MM.1S (cell line): ENCODE measurements at regions not wholly inside any gene's neighbourhood (a gene's known extent, or its start where the extent isn't known, plus 50 kb on each side); places are given as distances from the start of the nearest gene placed in this dataset.
"Not testable (repeated sequence)": the region's sequence is repeated elsewhere in the genome, so short reads cannot be mapped to it uniquely, and the experiment has no call there.

Experiments used
- DNase-seq: peaks from one replicate; pipeline ENCODE4 v3.0.0-alpha.2; 2015
- H2AFZ ChIP-seq: fragments of 300-600 bp; sonication (generic); 2 replicates; pipeline ENCODE4 v1.6.0; 2016; ENCODE audit warnings: antibody characterized with exemption, low read length
- H3F3A ChIP-seq: fragments of 300-600 bp; sonication (generic); 2 replicates; pipeline ENCODE4 v1.6.1; 2016; ENCODE audit warnings: mild to moderate bottlenecking, antibody characterized with exemption, low read length, moderate library complexity, mixed read lengths; ENCODE audit not compliant: insufficient read depth
- H3K27ac ChIP-seq: fragments of 300-600 bp; sonication (generic); 2 replicates; pipeline ENCODE4 v1.5.1; 2016; ENCODE audit warnings: mild to moderate bottlenecking, low read length
- H3K27me3 ChIP-seq: fragments of 300-600 bp; sonication (generic); replicated peaks from 2 replicates; pipeline ENCODE4 v1.6.0; 2016; ENCODE audit warnings: low read length; ENCODE audit not compliant: insufficient read depth
- H3K36me3 ChIP-seq: fragments of 300-600 bp; sonication (generic); replicated peaks from 2 replicates; pipeline ENCODE4 v1.6.1; 2016; ENCODE audit warnings: mild to moderate bottlenecking, low read length, mixed read lengths; ENCODE audit not compliant: insufficient read depth
- H3K4me1 ChIP-seq: fragments of 300-600 bp; sonication (generic); 2 replicates; pipeline ENCODE4 v1.6.1; 2016; ENCODE audit warnings: low read length, mixed read lengths
- H3K4me2 ChIP-seq: fragments of 300-600 bp; sonication (generic); 2 replicates; pipeline ENCODE4 v1.6.0; 2016; ENCODE audit warnings: low read depth, low read length
- H3K4me3 ChIP-seq: fragments of 300-600 bp; sonication (generic); 2 replicates; pipeline ENCODE4 v1.5.1; 2016; ENCODE audit warnings: low read length, mixed read lengths
- H3K79me2 ChIP-seq: fragments of 300-600 bp; sonication (generic); 2 replicates; pipeline ENCODE4 v1.6.1; 2016; ENCODE audit warnings: mixed run types, low read length, mixed read lengths
- H3K9ac ChIP-seq: fragments of 300-600 bp; sonication (generic); 2 replicates; pipeline ENCODE4 v1.6.1; 2016; ENCODE audit warnings: low read length, mixed read lengths
- H3K9me2 ChIP-seq: fragments of 300-600 bp; sonication (generic); replicated peaks from 2 replicates; pipeline ENCODE4 v1.6.1; 2016; ENCODE audit warnings: mild to moderate bottlenecking, low read length, mixed read lengths; ENCODE audit not compliant: insufficient read depth
- H3K9me3 ChIP-seq: fragments of 300-600 bp; sonication (generic); replicated peaks from 2 replicates; pipeline ENCODE4 v1.6.1; 2016; ENCODE audit warnings: mild to moderate bottlenecking, low read length, mixed read lengths; ENCODE audit not compliant: insufficient read depth
- H4K20me1 ChIP-seq: fragments of 300-600 bp; sonication (generic); 2 replicates; pipeline ENCODE4 v1.6.1; 2016; ENCODE audit warnings: mild to moderate bottlenecking, low read length, moderate library complexity, mixed read lengths; ENCODE audit not compliant: insufficient read depth
- CTCF ChIP-seq: fragments of 300-600 bp; sonication (generic); IDR thresholded peaks from 2 replicates; pipeline ENCODE4 v1.5.1; 2016; ENCODE audit warnings: antibody characterized with exemption, low read length, mixed read lengths
- EZH2 ChIP-seq: fragments of 300-600 bp; sonication (generic); optimal IDR thresholded peaks from 2 replicates; pipeline ENCODE3; 2017; ENCODE audit warnings: low read depth, mild to moderate bottlenecking, antibody characterized with exemption, low read length, mixed read lengths
- EZH2phosphoT487 ChIP-seq: fragments of 300-600 bp; sonication (generic); IDR thresholded peaks from 2 replicates; pipeline ENCODE4 v1.6.1; 2018; ENCODE audit warnings: antibody characterized with exemption, low read length

GRCh38 chr14:41229824-41230223 is 376.9 kb upstream of the LRFN5 start:
- Histone ChIP-seq H4K20me1 (no peaks in the 10 kb centered on the region), H3K9me3 (no peaks in the 10 kb centered on the region), H3K27me3 (no peaks in the 10 kb centered on the region), H3K4me3 (no peak overlapping the region), H3K79me2 (no peaks in the 10 kb centered on the region), H3K9ac (no peak overlapping the region), H3K4me1 (no peaks in the 10 kb centered on the region), H3K27ac (no peak overlapping the region), H3K9me2 (no peaks in the 10 kb centered on the region), H3F3A (no peaks in the 10 kb centered on the region), H3K4me2 (no peak overlapping the region), H3K36me3 (no peaks in the 10 kb centered on the region), H2AFZ (no peak overlapping the region)
- no peak for TF ChIP-seq EZH2
- TF ChIP-seq CTCF = no peak
- no peak for TF ChIP-seq EZH2phosphoT487
- DNase-seq = no peak

GRCh38 chr14:41225433-41225832 is 381.2 kb upstream of the LRFN5 start:
- H3K36me3 ChIP-seq = no peaks in the 10 kb centered on the region
- H3F3A ChIP-seq = no peaks in the 10 kb centered on the region
- DNase-seq = no peak
- H2AFZ ChIP-seq = no peak overlapping the region
- H3K27ac ChIP-seq = no peak overlapping the region
- no peak for TF ChIP-seq EZH2
- no peak for TF ChIP-seq CTCF
- TF ChIP-seq EZH2phosphoT487 = no peak
- no peak overlapping the region for H3K4me3 ChIP-seq
- no peaks in the 10 kb centered on the region for H4K20me1 ChIP-seq
- H3K9me2 ChIP-seq = no peaks in the 10 kb centered on the region
- no peaks in the 10 kb centered on the region for H3K79me2 ChIP-seq
- no peak overlapping the region for H3K4me2 ChIP-seq
- H3K9me3 ChIP-seq = no peaks in the 10 kb centered on the region
- no peak overlapping the region for H3K9ac ChIP-seq
- H3K4me1 ChIP-seq = no peaks in the 10 kb centered on the region
- H3K27me3 ChIP-seq = no peaks in the 10 kb centered on the region

- Histone ChIP-seq H3K4me3 (no peak overlapping the region), H3K27ac (no peak overlapping the region), H3K4me1 (no peaks in the 10 kb centered on the region), H3K4me2 (no peak overlapping the region), H3K9ac (no peak overlapping the region), H3K79me2 (no peaks in the 10 kb centered on the region), H3K27me3 (no peaks in the 10 kb centered on the region), H2AFZ (no peak overlapping the region), H3K9me2 (no peaks in the 10 kb centered on the region), H3K9me3 (no peaks in the 10 kb centered on the region), H3K36me3 (no peaks in the 10 kb centered on the region), H4K20me1 (no peaks in the 10 kb centered on the region), H3F3A (no peaks in the 10 kb centered on the region)
- no peak for DNase-seq
- TF ChIP-seq EZH2phosphoT487 (no peak), CTCF (no peak), EZH2 (no peak)
These were observed 384.1 kb upstream of the LRFN5 start for GRCh38 chr14:41222581-41222980.

- H3K27ac ChIP-seq, H3K4me3 ChIP-seq, H3K9me3 ChIP-seq, H2AFZ ChIP-seq, H4K20me1 ChIP-seq, H3F3A ChIP-seq, H3K4me1 ChIP-seq, H3K4me2 ChIP-seq, H3K27me3 ChIP-seq, H3K9ac ChIP-seq, DNase-seq, H3K36me3 ChIP-seq, H3K9me2 ChIP-seq, H3K79me2 ChIP-seq: not testable (repeated sequence)
These were observed 391.7 kb upstream of the LRFN5 start for GRCh38 chr14:41214978-41215377.
